NCI-H1048 (cell line): ENCODE measurements at regions not wholly inside any gene's neighbourhood (a gene's known extent, or its start where the extent isn't known, plus 50 kb on each side); places are given as distances from the start of the nearest gene placed in this dataset.

ENCODE experiments used
- DNase-seq: peaks from one replicate; lab custom pipeline; 2025; lab: John Stamatoyannopoulos, UW

- no peak for DNase-seq
Observed at GRCh38 chr10:10462151-10462941, 555.3 kb upstream of the CELF2 start.

- no peak for DNase-seq
Observed at GRCh38 chr10:10471758-10472157, 545.9 kb upstream of the CELF2 start.

GRCh38 chr10:10475812-10476211 lies 541.9 kb upstream of the CELF2 start:
- DNase-seq, result no peak

- DNase-seq, result no peak
Observed at GRCh38 chr10:10477844-10478243, 539.8 kb upstream of the CELF2 start.

GRCh38 chr10:10479465-10479864 lies 538.2 kb upstream of the CELF2 start:
- DNase-seq, result no peak

- no peak for DNase-seq
Observed at GRCh38 chr10:10482613-10483012, 535.1 kb upstream of the CELF2 start.

GRCh38 chr10:10489076-10489475 lies 528.6 kb upstream of the CELF2 start:
- no peak for DNase-seq

GRCh38 chr10:10489805-10490571 lies 527.7 kb upstream of the CELF2 start:
- DNase-seq, result no peak

GRCh38 chr10:10490581-10490980 lies 527.1 kb upstream of the CELF2 start:
- DNase-seq, result no peak

- no peak for DNase-seq
Observed at GRCh38 chr10:10492420-10492819, 525.3 kb upstream of the CELF2 start.

- no peak for DNase-seq
Observed at GRCh38 chr10:10493833-10494232, 523.8 kb upstream of the CELF2 start.

GRCh38 chr10:10497245-10497644 lies 520.4 kb upstream of the CELF2 start:
- DNase-seq, result no peak

- DNase-seq, result no peak
Observed at GRCh38 chr10:10498781-10499180, 518.9 kb upstream of the CELF2 start.

- DNase-seq, result no peak
Observed at GRCh38 chr10:10499839-10500238, 517.8 kb upstream of the CELF2 start.

- DNase-seq, result no peak
Observed at GRCh38 chr10:10500937-10501336, 516.7 kb upstream of the CELF2 start.

GRCh38 chr10:10503772-10504171 lies 513.9 kb upstream of the CELF2 start:
- no peak for DNase-seq

GRCh38 chr10:10508211-10508610 lies 509.5 kb upstream of the CELF2 start:
- DNase-seq, result no peak

GRCh38 chr10:10510179-10510578 lies 507.5 kb upstream of the CELF2 start:
- no peak for DNase-seq

GRCh38 chr10:10513067-10513466 lies 504.6 kb upstream of the CELF2 start:
- no peak for DNase-seq

- DNase-seq, result no peak
Observed at GRCh38 chr10:10513898-10514297, 503.8 kb upstream of the CELF2 start.

- no peak for DNase-seq
Observed at GRCh38 chr10:10514797-10515196, 502.9 kb upstream of the CELF2 start.

- DNase-seq, result no peak
Observed at GRCh38 chr10:10515479-10516204, 502.0 kb upstream of the CELF2 start.
